Upper lobe of left lung (tissue), 6 donors: ENCODE measurements at regions not wholly inside any gene's neighbourhood (a gene's known extent, or its start where the extent isn't known, plus 50 kb on each side); places are given as distances from the start of the nearest gene placed in this dataset.

Source experiments
- ATAC-seq, 2 donors: fragments of 200-7000 bp; cut with Tn5 transposase; one replicate each; pipeline ENCODE4 v1.9.1; 2022; ENCODE audit warnings: mild to moderate bottlenecking in 2 of 2, moderate library complexity in 2 of 2; ENCODE audit not compliant: low FRiP score in 2 of 2
- DNase-seq, 2 donors: peaks; one replicate each; pipeline ENCODE4 v3.0.0-alpha.2; 2019 to 2020
- H3K27ac ChIP-seq, 4 donors: fragments of 200-600 bp; sonication (generic); one replicate each; pipeline ENCODE4 v1.5.1; 2016 to 2019
- H3K27me3 ChIP-seq, 4 donors: fragments of 200-600 bp; sonication (generic); one replicate each; pipeline ENCODE4 v1.5.1; 2017 to 2019
- H3K36me3 ChIP-seq, 4 donors: fragments of 200-600 bp; sonication (generic); one replicate each; pipeline ENCODE4 v1.5.1; 2016 to 2019
- H3K4me1 ChIP-seq, 4 donors: fragments of 200-600 bp; sonication (generic); one replicate each; pipeline ENCODE4 v1.5.1; 2018 to 2019
- H3K4me3 ChIP-seq, 4 donors: fragments of 200-600 bp; sonication (generic); one replicate each; pipeline ENCODE4 v1.5.1; 2017 to 2019; ENCODE audit warnings: mild to moderate bottlenecking in 2 of 4, moderate library complexity in 1 of 4
- H3K9me3 ChIP-seq, 4 donors: fragments of 200-600 bp; sonication (generic); one replicate each; pipeline ENCODE4 v1.5.1; 2018 to 2019
- EP300 ChIP-seq, 4 donors: sonication (generic); formaldehyde crosslinking; IDR thresholded peaks; one replicate each; pipeline ENCODE4 v1.5.1; 2017; ENCODE audit warnings: antibody characterized with exemption in 4 of 4, control low read depth in 2 of 4
- POLR2A ChIP-seq, 4 donors: fragments of 450-650 bp; IDR thresholded peaks; one replicate each; pipeline ENCODE4 v1.5.1; 2016 to 2017; ENCODE audit warnings: antibody characterized with exemption in 4 of 4, mild to moderate bottlenecking in 2 of 4
- POLR2AphosphoS5 ChIP-seq, 2 donors: sonication (generic); formaldehyde crosslinking; IDR thresholded peaks; one replicate each; pipeline ENCODE4 v1.5.1; 2017; ENCODE audit warnings: antibody characterized with exemption in 2 of 2
- whole genome bisulfite sequencing, 2 donors: methylation state at CpG; one replicate each; pipeline ENCODE4 v1.1.5; 2017 to 2018; 5-methylcytosine and 5-hydroxymethylcytosine counted together
- TF ChIP-seq, protein P1 (sequence below), 6 experiments: fragments of 450-650 bp in 4 of 6; fragments of 200-600 bp in 2 of 6; sonication (generic) in 2 of 6; IDR thresholded peaks; one replicate each; pipeline ENCODE4 v1.5.1; 2016 to 2019; ENCODE audit warnings: antibody characterized with exemption in 6 of 6
- donor health status: DM: no; HTN: no; CAD: no; lungs with moderate emphysema.
- donor health status: DM: no; HTN: yes; CAD: no; lungs with severe emphysema.

DNA sequence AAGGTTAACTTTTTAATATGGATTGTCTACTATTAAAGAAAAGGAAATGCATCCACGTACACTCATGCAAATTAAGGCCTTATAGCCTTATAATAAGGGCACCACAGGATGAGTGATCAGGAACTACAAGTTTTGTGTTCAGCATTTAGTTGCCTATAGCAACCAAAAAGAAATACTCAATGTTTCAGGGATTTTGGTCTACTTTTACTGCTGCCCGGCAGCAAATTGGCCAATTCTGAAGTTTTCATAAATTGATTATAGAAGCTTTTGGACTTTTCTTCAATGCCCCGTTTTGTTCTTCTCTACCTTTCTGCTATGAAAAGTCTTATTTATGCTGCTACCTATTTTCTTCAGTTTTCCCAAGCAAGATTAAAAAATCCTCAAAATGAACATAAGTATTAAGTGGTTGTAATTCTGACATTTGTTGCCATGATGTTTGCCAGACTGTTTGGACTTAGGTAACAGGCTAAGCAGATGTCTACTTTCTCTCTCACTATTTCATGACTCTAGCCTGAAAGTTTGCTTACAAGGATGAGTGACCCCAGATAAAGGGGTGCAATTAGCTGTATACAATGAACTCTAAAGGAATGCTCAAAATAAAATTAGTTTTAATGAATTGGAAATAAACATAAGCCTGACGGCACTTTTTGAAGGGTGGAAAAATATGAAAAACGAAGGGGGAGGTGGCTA is 391.5 kb upstream of the DAB2 start:
- H3K36me3 ChIP-seq = no peaks in the 10 kb centered on the region
- H3K27ac ChIP-seq = no peak overlapping the region
- no peak for DNase-seq
- no peak for ATAC-seq
- H3K4me1 ChIP-seq = no peaks in the 10 kb centered on the region
- H3K9me3 ChIP-seq = no peaks in the 10 kb centered on the region
- TF ChIP-seq, protein P1, sequence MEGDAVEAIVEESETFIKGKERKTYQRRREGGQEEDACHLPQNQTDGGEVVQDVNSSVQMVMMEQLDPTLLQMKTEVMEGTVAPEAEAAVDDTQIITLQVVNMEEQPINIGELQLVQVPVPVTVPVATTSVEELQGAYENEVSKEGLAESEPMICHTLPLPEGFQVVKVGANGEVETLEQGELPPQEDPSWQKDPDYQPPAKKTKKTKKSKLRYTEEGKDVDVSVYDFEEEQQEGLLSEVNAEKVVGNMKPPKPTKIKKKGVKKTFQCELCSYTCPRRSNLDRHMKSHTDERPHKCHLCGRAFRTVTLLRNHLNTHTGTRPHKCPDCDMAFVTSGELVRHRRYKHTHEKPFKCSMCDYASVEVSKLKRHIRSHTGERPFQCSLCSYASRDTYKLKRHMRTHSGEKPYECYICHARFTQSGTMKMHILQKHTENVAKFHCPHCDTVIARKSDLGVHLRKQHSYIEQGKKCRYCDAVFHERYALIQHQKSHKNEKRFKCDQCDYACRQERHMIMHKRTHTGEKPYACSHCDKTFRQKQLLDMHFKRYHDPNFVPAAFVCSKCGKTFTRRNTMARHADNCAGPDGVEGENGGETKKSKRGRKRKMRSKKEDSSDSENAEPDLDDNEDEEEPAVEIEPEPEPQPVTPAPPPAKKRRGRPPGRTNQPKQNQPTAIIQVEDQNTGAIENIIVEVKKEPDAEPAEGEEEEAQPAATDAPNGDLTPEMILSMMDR (IDR thresholded peaks at IDR 0.05) = no peak
- no peak for TF ChIP-seq EP300 (IDR thresholded peaks at IDR 0.05)
- TF ChIP-seq POLR2AphosphoS5 (IDR thresholded peaks at IDR 0.05) = no peak
- TF ChIP-seq POLR2A (IDR thresholded peaks at IDR 0.05) = no peak
- H3K27me3 ChIP-seq = no peaks in the 10 kb centered on the region
- no peak overlapping the region for H3K4me3 ChIP-seq
- WGBS, 2 donors = 59 to 71% methylated on average over 5 of the region's 5 CpGs

DNA sequence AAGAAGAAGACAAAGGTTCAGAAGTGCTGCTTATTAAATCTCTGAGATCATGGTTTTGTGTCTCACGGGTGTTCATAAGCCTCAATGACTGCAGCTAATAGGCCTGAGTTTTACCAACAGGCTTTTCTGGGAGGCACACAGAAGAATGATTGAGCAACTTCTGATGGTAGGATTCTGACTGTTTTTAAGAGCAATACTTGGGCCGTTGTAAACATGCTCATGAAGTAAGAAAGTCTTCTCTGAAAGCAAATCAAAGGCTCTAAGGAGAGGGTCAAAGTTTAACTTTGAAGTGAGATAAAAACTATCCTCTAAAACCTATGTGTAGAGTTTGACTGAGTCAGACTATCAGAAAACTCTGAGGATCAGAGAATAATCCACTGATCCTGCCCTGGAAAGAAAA is 390.9 kb upstream of the DAB2 start:
- H3K4me1 ChIP-seq = no peaks in the 10 kb centered on the region
- DNase-seq = no peak
- no peaks in the 10 kb centered on the region for H3K36me3 ChIP-seq
- H3K9me3 ChIP-seq = no peaks in the 10 kb centered on the region
- H3K27me3 ChIP-seq = no peaks in the 10 kb centered on the region
- H3K27ac ChIP-seq = no peak overlapping the region
- TF ChIP-seq POLR2A (IDR thresholded peaks at IDR 0.05) (no peak), EP300 (IDR thresholded peaks at IDR 0.05) (no peak), POLR2AphosphoS5 (IDR thresholded peaks at IDR 0.05) (no peak)
- TF ChIP-seq, protein P1 (IDR thresholded peaks at IDR 0.05) = no peak
- peak in 1 of 2 donors; percentile 48 for ATAC-seq
- no peak overlapping the region for H3K4me3 ChIP-seq
- 53 to 57% methylated on average over 2 of the region's 2 CpGs for WGBS, 2 donors

DNA sequence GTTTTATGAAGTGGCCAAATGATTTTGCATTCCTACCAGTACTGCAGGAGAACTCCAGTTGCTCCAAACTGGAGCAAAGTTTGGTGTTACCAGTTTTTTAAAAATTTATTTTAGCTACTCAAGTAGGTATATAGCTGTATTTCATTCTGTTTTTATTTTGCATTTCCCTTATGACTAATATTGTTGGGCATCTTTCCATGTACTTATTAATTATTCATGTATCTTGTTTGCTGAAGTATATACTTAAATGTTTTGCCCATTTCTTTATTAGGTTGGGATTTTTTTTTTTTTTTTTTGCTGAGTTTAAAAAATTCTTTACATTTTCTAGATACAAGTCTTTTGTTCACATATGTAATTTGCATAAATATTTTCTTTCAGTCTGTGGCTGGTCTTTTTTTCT is 386.6 kb upstream of the DAB2 start:
- Histone ChIP-seq H3K27me3 (no peaks in the 10 kb centered on the region), H3K27ac (no peak overlapping the region), H3K4me3 (no peak overlapping the region), H3K4me1 (no peaks in the 10 kb centered on the region), H3K36me3 (no peaks in the 10 kb centered on the region), H3K9me3 (no peaks in the 10 kb centered on the region)
- ATAC-seq (no peak), DNase-seq (no peak)
- no peak for TF ChIP-seq EP300 (IDR thresholded peaks at IDR 0.05)
- TF ChIP-seq, protein P1 (IDR thresholded peaks at IDR 0.05) = no peak
- no peak for TF ChIP-seq POLR2A (IDR thresholded peaks at IDR 0.05)
- TF ChIP-seq POLR2AphosphoS5 (IDR thresholded peaks at IDR 0.05) = no peak

DNA sequence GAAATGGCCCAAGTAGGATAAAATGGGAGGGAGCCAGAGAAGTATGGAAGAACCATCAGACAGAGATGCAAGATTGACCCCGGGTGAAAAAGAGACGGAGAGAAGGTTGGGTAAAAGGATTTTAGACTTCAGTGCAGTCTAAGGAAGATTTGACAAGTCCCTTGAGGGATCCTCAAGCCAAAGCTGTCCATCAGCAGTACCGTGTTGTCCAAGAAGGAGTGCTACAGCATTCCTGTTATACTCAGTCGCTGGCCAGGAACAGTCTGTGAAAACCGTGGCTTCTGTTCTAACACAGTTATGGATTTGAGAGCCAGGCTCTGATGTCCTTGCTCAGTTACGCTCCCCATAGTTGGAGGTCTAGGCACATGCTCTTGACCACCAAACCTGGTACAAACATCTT is 383.9 kb upstream of the DAB2 start:
- WGBS, 2 donors = 85 to 90% methylated on average over 6 of the region's 6 CpGs
- no peak for DNase-seq
- Histone ChIP-seq H3K4me1 (no peaks in the 10 kb centered on the region), H3K36me3 (no peaks in the 10 kb centered on the region), H3K4me3 (no peak overlapping the region), H3K9me3 (no peaks in the 10 kb centered on the region), H3K27me3 (no peaks in the 10 kb centered on the region), H3K27ac (no peak overlapping the region)
- no peak for ATAC-seq
- TF ChIP-seq, protein P1 (IDR thresholded peaks at IDR 0.05) = no peak
- TF ChIP-seq POLR2A (IDR thresholded peaks at IDR 0.05) (no peak), EP300 (IDR thresholded peaks at IDR 0.05) (no peak), POLR2AphosphoS5 (IDR thresholded peaks at IDR 0.05) (no peak)

DNA sequence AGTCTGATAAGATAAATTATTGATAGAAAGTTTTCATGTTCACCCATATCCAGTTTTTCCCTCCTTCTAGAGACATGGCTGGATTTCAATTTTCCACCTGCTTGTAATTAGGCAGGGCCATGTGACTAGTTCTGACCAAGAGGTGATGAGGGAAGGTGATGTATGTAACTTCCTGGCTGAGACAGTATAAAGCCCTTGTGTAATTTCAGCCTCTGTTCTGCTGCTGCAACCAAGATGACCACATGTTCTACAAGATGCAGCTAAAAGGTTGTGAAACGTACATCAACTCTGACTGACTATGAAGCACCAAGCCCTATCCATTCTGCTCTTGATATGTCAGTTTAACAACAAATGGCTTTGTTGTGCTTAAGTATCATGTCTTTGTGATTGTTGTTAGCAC is 376.5 kb upstream of the DAB2 start:
- H3K27ac ChIP-seq = no peak overlapping the region
- no peaks in the 10 kb centered on the region for H3K36me3 ChIP-seq
- no peaks in the 10 kb centered on the region for H3K4me1 ChIP-seq
- ATAC-seq (no peak), DNase-seq (no peak)
- no peak overlapping the region for H3K4me3 ChIP-seq
- H3K9me3 ChIP-seq = no peaks in the 10 kb centered on the region
- no peaks in the 10 kb centered on the region for H3K27me3 ChIP-seq
- 85 to 89% methylated on average over 1 of the region's 1 CpG for WGBS, 2 donors
- no peak for TF ChIP-seq EP300 (IDR thresholded peaks at IDR 0.05)
- no peak for TF ChIP-seq POLR2A (IDR thresholded peaks at IDR 0.05)
- no peak for TF ChIP-seq POLR2AphosphoS5 (IDR thresholded peaks at IDR 0.05)
- TF ChIP-seq, protein P1 (IDR thresholded peaks at IDR 0.05) = no peak
